GM18909 (cell line): ENCODE measurements at regions not wholly inside any gene's neighbourhood (a gene's known extent, or its start where the extent isn't known, plus 50 kb on each side); places are given as distances from the start of the nearest gene placed in this dataset.

Experiments
- ATAC-seq: cut with Tn5 transposase; IDR thresholded peaks from one replicate; pipeline ENCODE4 v1.9.1; 2021; ENCODE audit warnings: mild to moderate bottlenecking; ENCODE audit not compliant: unreplicated experiment, poor library complexity

- no peak for ATAC-seq
Measured at GRCh38 chr21:35422011-35422410, 372.9 kb upstream of the RUNX1 start.

GRCh38 chr21:35421221-35421620, 372.1 kb upstream of the RUNX1 start:
- no peak for ATAC-seq

GRCh38 chr21:35420656-35421055, 371.6 kb upstream of the RUNX1 start:
- ATAC-seq, result no peak

- ATAC-seq, result no peak
Measured at GRCh38 chr21:35417762-35418161, 368.7 kb upstream of the RUNX1 start.

GRCh38 chr21:35416866-35417489, 367.9 kb upstream of the RUNX1 start:
- ATAC-seq, result no peak

- no peak for ATAC-seq
Measured at GRCh38 chr21:35414507-35415139, 365.5 kb upstream of the RUNX1 start.

- no peak for ATAC-seq
Measured at GRCh38 chr21:35414056-35414455, 365.0 kb upstream of the RUNX1 start.

- ATAC-seq, result no peak
Measured at GRCh38 chr21:35412231-35412630, 363.1 kb upstream of the RUNX1 start.

- ATAC-seq, result no peak
Measured at GRCh38 chr21:35411434-35411833, 362.3 kb upstream of the RUNX1 start.

GRCh38 chr21:35410656-35411055, 361.6 kb upstream of the RUNX1 start:
- no peak for ATAC-seq

- no peak for ATAC-seq
Measured at GRCh38 chr21:35410123-35410522, 361.0 kb upstream of the RUNX1 start.

- ATAC-seq, result no peak
Measured at GRCh38 chr21:35408401-35408800, 359.3 kb upstream of the RUNX1 start.

GRCh38 chr21:35406635-35407034, 357.5 kb upstream of the RUNX1 start:
- no peak for ATAC-seq

GRCh38 chr21:35405981-35406380, 356.9 kb upstream of the RUNX1 start:
- no peak for ATAC-seq

- no peak for ATAC-seq
Measured at GRCh38 chr21:35404247-35404646, 355.1 kb upstream of the RUNX1 start.

GRCh38 chr21:35402061-35402460, 353.0 kb upstream of the RUNX1 start:
- no peak for ATAC-seq

- ATAC-seq, result no peak
Measured at GRCh38 chr21:35401476-35401875, 352.4 kb upstream of the RUNX1 start.

- ATAC-seq, result no peak
Measured at GRCh38 chr21:35400233-35400939, 351.3 kb upstream of the RUNX1 start.

GRCh38 chr21:35399706-35400105, 350.6 kb upstream of the RUNX1 start:
- ATAC-seq, result no peak

- ATAC-seq, result no peak
Measured at GRCh38 chr21:35399002-35399530, 350.0 kb upstream of the RUNX1 start.

GRCh38 chr21:35398346-35398982, 349.4 kb upstream of the RUNX1 start:
- no peak for ATAC-seq
